GM12878 (cell line): ENCODE measurements at regions not wholly inside any gene's neighbourhood (a gene's known extent, or its start where the extent isn't known, plus 50 kb on each side); places are given as distances from the start of the nearest gene placed in this dataset.

Experiments used
- ATAC-seq: fragments of 200-7000 bp; cut with Tn5 transposase; 3 replicates; pipeline ENCODE4 v1.9.1; 2020; ENCODE audit warnings: mild to moderate bottlenecking, moderate library complexity
- BruUV-seq: library from RNA; stranded (reverse); fragments of 400-500 nt; replicated peaks from 2 replicates; lab custom pipeline; 2021; lab: Mats Ljungman, UMichigan
- CTCF ChIA-PET: fragments of 300-600 bp; sonication (Branson Sonifier 250); formaldehyde crosslinking; extraction: SDS; loops from one replicate; lab custom pipeline; 2021; ENCODE audit warnings: inconsistent platforms; lab: Yijun Ruan, JAX
- POLR2A ChIA-PET: fragments of 350-600 bp; formaldehyde crosslinking; extraction: SDS; loops from one replicate; lab custom pipeline; 2021; ENCODE audit warnings: inconsistent platforms; lab: Charles Lee
- RAD21 ChIA-PET: fragments of 300-600 bp; sonication (Branson Sonifier 250); formaldehyde crosslinking; loops from one replicate; lab custom pipeline; 2023; ENCODE audit warnings: antibody characterized with exemption; ENCODE audit not compliant: unreplicated experiment; lab: Charles Lee
- SMC1A ChIA-PET: fragments of 300-600 bp; sonication (Branson Sonifier 250); formaldehyde crosslinking; loops from one replicate; lab custom pipeline; 2023; ENCODE audit not compliant: unreplicated experiment, uncharacterized antibody; lab: Charles Lee
- DNase-seq: peaks from one replicate; pipeline ENCODE4 v3.0.0-alpha.2; 2011; ENCODE audit warnings: low read depth, low spot score
- FAIRE-seq: peaks from 3 replicates; lab custom pipeline; 2011; peaks lifted over from hg19 to GRCh38; lab: Jason Lieb, UNC
- H2AFZ ChIP-seq: 2 replicates; pipeline ENCODE4 v1.6.0; 2011; ENCODE audit warnings: low read depth, low read length, control low read depth; ENCODE audit not compliant: control insufficient read depth
- H3K27ac ChIP-seq: 2 replicates; pipeline ENCODE4 v1.5.1; 2011; ENCODE audit warnings: control low read depth; ENCODE audit not compliant: control insufficient read depth, insufficient read depth
- H3K27me3 ChIP-seq, 2 experiments: replicated peaks in 1 of 2; 2 replicates each; pipeline versions ENCODE4 v1.6.0 to v1.6.1; 2011; ENCODE audit warnings: low read length in 1 of 2; ENCODE audit not compliant: control insufficient read depth in 2 of 2, insufficient read depth in 2 of 2
- H3K36me3 ChIP-seq, 2 experiments: 2 replicates each; pipeline ENCODE4 v1.5.1; 2011; ENCODE audit warnings: low read length in 1 of 2; ENCODE audit not compliant: control insufficient read depth in 2 of 2, insufficient read depth in 2 of 2
- H3K4me1 ChIP-seq: 2 replicates; pipeline ENCODE4 v1.6.1; 2011; ENCODE audit warnings: mild to moderate bottlenecking, low read length, moderate library complexity, mixed read lengths; ENCODE audit not compliant: control insufficient read depth, insufficient read depth
- H3K4me2 ChIP-seq: 2 replicates; pipeline ENCODE4 v1.6.0; 2011; ENCODE audit warnings: control low read depth; ENCODE audit not compliant: control insufficient read depth, insufficient read depth
- H3K4me3 ChIP-seq: fragments of 200-600 bp; sonication (generic); 2 replicates; pipeline ENCODE4 v1.5.1; 2016
- H3K79me2 ChIP-seq: 2 replicates; pipeline ENCODE4 v1.6.0; 2011; ENCODE audit warnings: low read length; ENCODE audit not compliant: control insufficient read depth, insufficient read depth
- H3K9ac ChIP-seq: 2 replicates; pipeline ENCODE4 v1.8.0; 2011; ENCODE audit warnings: low read length, control low read depth, mixed read lengths; ENCODE audit not compliant: control insufficient read depth, insufficient read depth
- H3K9me3 ChIP-seq: replicated peaks from 3 replicates; pipeline ENCODE4 v1.5.1; 2011; ENCODE audit warnings: mild to moderate bottlenecking, low read length; ENCODE audit not compliant: control insufficient read depth, insufficient read depth
- H4K20me1 ChIP-seq: 2 replicates; pipeline ENCODE4 v1.6.0; 2011; ENCODE audit not compliant: control insufficient read depth, insufficient read depth
- BACH1 ChIP-seq: fragments of 450-650 bp; IDR thresholded peaks from 2 replicates; pipeline ENCODE4 v1.6.1; 2017; ENCODE audit warnings: mild to moderate bottlenecking, borderline replicate concordance
- DPF2 ChIP-seq: fragments of 450-650 bp; IDR thresholded peaks from 2 replicates; pipeline ENCODE4 v1.6.1; 2017; ENCODE audit warnings: mild to moderate bottlenecking
- ESRRA ChIP-seq: IDR thresholded peaks from 2 replicates; pipeline ENCODE4 v1.6.1; 2012; ENCODE audit warnings: mild to moderate bottlenecking, low read length, improper control_type of control experiment
- IRF5 ChIP-seq: fragments of 450-650 bp; IDR thresholded peaks from 2 replicates; pipeline ENCODE4 v1.6.1; 2017; ENCODE audit warnings: borderline replicate concordance
- NBN ChIP-seq: fragments of 450-650 bp; IDR thresholded peaks from 2 replicates; pipeline ENCODE4 v1.6.1; 2016
- NFYA ChIP-seq: IDR thresholded peaks from 2 replicates; pipeline ENCODE4 v1.6.1; 2011; ENCODE audit warnings: low read depth, mild to moderate bottlenecking, low read length, improper control_type of control experiment, borderline replicate concordance
- NR2C2 ChIP-seq: IDR thresholded peaks from 2 replicates; pipeline ENCODE4 v1.6.1; 2011; ENCODE audit warnings: borderline replicate concordance, low read depth; ENCODE audit not compliant: control insufficient read depth, insufficient read length
- PBX3 ChIP-seq: IDR thresholded peaks from 2 replicates; pipeline ENCODE4 v1.6.1; 2011; ENCODE audit warnings: mild to moderate bottlenecking, low read depth, low read length, moderate library complexity; ENCODE audit not compliant: insufficient replicate concordance
- PRDM15 ChIP-seq: fragments of 450-650 bp; formaldehyde crosslinking; IDR thresholded peaks from 2 replicates; pipeline ENCODE4 v1.4.0; 2020; ENCODE audit warnings: mild to moderate bottlenecking, moderate library complexity
- RB1 ChIP-seq: fragments of 450-650 bp; formaldehyde crosslinking; IDR thresholded peaks from 2 replicates; pipeline ENCODE4 v1.6.1; 2017; ENCODE audit warnings: mild to moderate bottlenecking, borderline replicate concordance
- SIN3A ChIP-seq: IDR thresholded peaks from 2 replicates; pipeline ENCODE4 v1.6.1; 2012; ENCODE audit warnings: low read depth, low read length, improper control_type of control experiment
- SKIL ChIP-seq: fragments of 450-650 bp; IDR thresholded peaks from 2 replicates; pipeline ENCODE4 v1.6.1; 2017; ENCODE audit warnings: mild to moderate bottlenecking, low read depth, inconsistent platforms; ENCODE audit not compliant: poor library complexity, severe bottlenecking
- STAT1 ChIP-seq: fragments of 450-650 bp; conservative IDR thresholded peaks from 2 replicates; pipeline ENCODE4 v1.6.1; 2014; ENCODE audit warnings: antibody characterized with exemption, mild to moderate bottlenecking
- WGBS: methylation state at CpG from one replicate; pipeline ENCODE4 v1.1.6; 2016; ENCODE audit warnings: low lambda C conversion rate; ENCODE audit not compliant: insufficient replicate concordance, insufficient coverage; ENCODE audit errors: missing lambda C conversion rate; 5-methylcytosine and 5-hydroxymethylcytosine counted together
- in situ Hi-C: fragments of 300-500 bp; cut with MboI; formaldehyde crosslinking; loops from 9 replicates; pipeline ENCODE4 v1.14.3; 2018; ENCODE audit warnings: mixed read lengths
- intact Hi-C: fragments of 100-400 bp; cut with micrococcal nuclease; formaldehyde crosslinking; loops from one replicate; pipeline ENCODE4 v1.14.2; 2022; ENCODE audit not compliant: unreplicated experiment

GRCh38 chr2:220341014-220341413 lies 713.6 kb downstream of the SLC4A3 start:
- H3K36me3 ChIP-seq = no peaks in the 10 kb centered on the region
- no peak for TF ChIP-seq IRF5
- TF ChIP-seq BACH1 = no peak
- no peak for TF ChIP-seq STAT1
- TF ChIP-seq PBX3 = no peak
- TF ChIP-seq SIN3A = no peak
- TF ChIP-seq NBN = no peak
- no peak for TF ChIP-seq RB1
- TF ChIP-seq SKIL = no peak
- TF ChIP-seq DPF2 = no peak
- no peak for TF ChIP-seq NR2C2
- TF ChIP-seq NFYA = no peak
- TF ChIP-seq PRDM15 (CRISPR knock-in tag) = no peak
- TF ChIP-seq ESRRA = no peak
- TF ChIP-seq, all 136 proteins: peak for 0
- H4K20me1 ChIP-seq = no peaks in the 10 kb centered on the region
- ChIA-PET RAD21 (no interaction called here), POLR2A (no interaction called here), CTCF (no interaction called here), SMC1A (no interaction called here)
- in situ Hi-C loops = no loop called here
- 16% methylated on average over 3 of the region's 3 CpGs for WGBS
- no peak overlapping the region for H2AFZ ChIP-seq
- intact Hi-C loops = no loop called here
- FAIRE-seq = no peak
- no peaks in the 10 kb centered on the region for H3K9me3 ChIP-seq
- BruUV-seq = no TSS peak
- no peak overlapping the region for H3K9ac ChIP-seq
- ATAC-seq = no peak
- DNase-seq = no peak
- H3K27me3 ChIP-seq = no peaks in the 10 kb centered on the region
- no peak overlapping the region for H3K27ac ChIP-seq
- H3K79me2 ChIP-seq = no peaks in the 10 kb centered on the region
- H3K4me3 ChIP-seq = no peak overlapping the region
- no peak overlapping the region for H3K4me2 ChIP-seq
- H3K4me1 ChIP-seq = no peaks in the 10 kb centered on the region
